ENCODE measurements at regions not wholly inside any gene's neighbourhood (a gene's known extent, or its start where the extent isn't known, plus 50 kb on each side); places are given as distances from the start of the nearest gene placed in this dataset.

DNA sequence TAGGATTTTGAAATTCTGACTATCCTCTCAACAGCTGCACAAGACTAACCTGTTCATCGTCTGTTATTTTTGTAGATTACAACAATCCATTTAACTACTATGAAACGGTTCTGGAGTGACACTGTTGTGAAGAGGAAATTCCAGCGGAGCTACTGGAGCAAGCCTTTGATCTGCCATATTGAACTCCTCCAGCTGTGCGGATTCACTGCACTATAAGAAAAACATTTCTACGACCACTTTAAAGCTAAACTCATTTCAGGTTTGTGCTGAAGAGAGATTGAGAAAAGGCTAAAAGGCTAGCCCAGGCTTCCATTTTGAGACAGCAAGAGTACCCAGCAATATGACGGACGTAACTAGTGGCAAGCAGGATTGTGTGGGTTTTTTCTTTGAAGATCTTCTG lies 104.9 kb upstream of the ANKH start:
- TF ChIP-seq, protein P1, sequence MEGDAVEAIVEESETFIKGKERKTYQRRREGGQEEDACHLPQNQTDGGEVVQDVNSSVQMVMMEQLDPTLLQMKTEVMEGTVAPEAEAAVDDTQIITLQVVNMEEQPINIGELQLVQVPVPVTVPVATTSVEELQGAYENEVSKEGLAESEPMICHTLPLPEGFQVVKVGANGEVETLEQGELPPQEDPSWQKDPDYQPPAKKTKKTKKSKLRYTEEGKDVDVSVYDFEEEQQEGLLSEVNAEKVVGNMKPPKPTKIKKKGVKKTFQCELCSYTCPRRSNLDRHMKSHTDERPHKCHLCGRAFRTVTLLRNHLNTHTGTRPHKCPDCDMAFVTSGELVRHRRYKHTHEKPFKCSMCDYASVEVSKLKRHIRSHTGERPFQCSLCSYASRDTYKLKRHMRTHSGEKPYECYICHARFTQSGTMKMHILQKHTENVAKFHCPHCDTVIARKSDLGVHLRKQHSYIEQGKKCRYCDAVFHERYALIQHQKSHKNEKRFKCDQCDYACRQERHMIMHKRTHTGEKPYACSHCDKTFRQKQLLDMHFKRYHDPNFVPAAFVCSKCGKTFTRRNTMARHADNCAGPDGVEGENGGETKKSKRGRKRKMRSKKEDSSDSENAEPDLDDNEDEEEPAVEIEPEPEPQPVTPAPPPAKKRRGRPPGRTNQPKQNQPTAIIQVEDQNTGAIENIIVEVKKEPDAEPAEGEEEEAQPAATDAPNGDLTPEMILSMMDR (IDR thresholded peaks at IDR 0.05), result no peak
- no peak for TF ChIP-seq POLR2AphosphoS5 (IDR thresholded peaks at IDR 0.05)
